ENCODE measurements at regions not wholly inside any gene's neighbourhood (a gene's known extent, or its start where the extent isn't known, plus 50 kb on each side); places are given as distances from the start of the nearest gene placed in this dataset.

DNA sequence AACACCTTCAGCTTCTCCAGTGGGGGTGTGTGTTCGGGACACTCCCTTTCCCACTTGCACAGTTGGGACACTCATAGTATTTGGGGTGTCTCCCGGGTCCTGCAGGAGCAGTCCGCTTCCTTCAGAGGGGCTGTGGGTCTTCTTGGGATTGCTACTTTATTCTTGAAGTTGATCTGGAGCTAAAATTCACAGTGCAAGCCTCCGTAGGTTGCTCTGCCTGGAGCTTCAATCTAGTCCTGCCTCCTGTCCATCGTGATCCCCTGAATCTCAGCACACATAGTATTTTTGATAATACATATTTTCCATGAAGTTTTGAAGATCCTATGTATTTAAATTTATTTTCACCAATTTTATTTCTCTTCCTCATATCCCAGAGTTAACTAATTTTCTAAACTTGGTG is 902.1 kb downstream of the LTN1 start:
- no peak for TF ChIP-seq EP300 (IDR thresholded peaks at IDR 0.05; ENCODE audit: borderline replicate concordance)
- TF ChIP-seq RAD21 (IDR thresholded peaks at IDR 0.05; ENCODE audit: low read depth), result no peak
- no peak for TF ChIP-seq TAF1 (IDR thresholded peaks at IDR 0.05; ENCODE audit: low read depth)
- no peak for TF ChIP-seq FOXM1 (IDR thresholded peaks at IDR 0.05; ENCODE audit: borderline replicate concordance, low read depth)
- TF ChIP-seq REST (IDR thresholded peaks at IDR 0.05; ENCODE audit: low read depth), result no peak
- TF ChIP-seq, protein P1, sequence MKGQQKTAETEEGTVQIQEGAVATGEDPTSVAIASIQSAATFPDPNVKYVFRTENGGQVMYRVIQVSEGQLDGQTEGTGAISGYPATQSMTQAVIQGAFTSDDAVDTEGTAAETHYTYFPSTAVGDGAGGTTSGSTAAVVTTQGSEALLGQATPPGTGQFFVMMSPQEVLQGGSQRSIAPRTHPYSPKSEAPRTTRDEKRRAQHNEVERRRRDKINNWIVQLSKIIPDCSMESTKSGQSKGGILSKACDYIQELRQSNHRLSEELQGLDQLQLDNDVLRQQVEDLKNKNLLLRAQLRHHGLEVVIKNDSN (IDR thresholded peaks at IDR 0.05), result no peak
- TF ChIP-seq ZBTB7A (IDR thresholded peaks at IDR 0.05; ENCODE audit: low read depth), result no peak
- TF ChIP-seq EGR1 (IDR thresholded peaks at IDR 0.05), result no peak
- TF ChIP-seq CREB1 (IDR thresholded peaks at IDR 0.05; ENCODE audit: low read depth), result no peak
- TF ChIP-seq CEBPB (IDR thresholded peaks at IDR 0.05), result no peak
- TF ChIP-seq TEAD4 (IDR thresholded peaks at IDR 0.05), result no peak
- no peak for TF ChIP-seq YY1 (IDR thresholded peaks at IDR 0.05; ENCODE audit: low read depth)
- no peak for TF ChIP-seq MAX (IDR thresholded peaks at IDR 0.05)
- TF ChIP-seq TCF12 (IDR thresholded peaks at IDR 0.05; ENCODE audit: low read depth), result no peak

DNA sequence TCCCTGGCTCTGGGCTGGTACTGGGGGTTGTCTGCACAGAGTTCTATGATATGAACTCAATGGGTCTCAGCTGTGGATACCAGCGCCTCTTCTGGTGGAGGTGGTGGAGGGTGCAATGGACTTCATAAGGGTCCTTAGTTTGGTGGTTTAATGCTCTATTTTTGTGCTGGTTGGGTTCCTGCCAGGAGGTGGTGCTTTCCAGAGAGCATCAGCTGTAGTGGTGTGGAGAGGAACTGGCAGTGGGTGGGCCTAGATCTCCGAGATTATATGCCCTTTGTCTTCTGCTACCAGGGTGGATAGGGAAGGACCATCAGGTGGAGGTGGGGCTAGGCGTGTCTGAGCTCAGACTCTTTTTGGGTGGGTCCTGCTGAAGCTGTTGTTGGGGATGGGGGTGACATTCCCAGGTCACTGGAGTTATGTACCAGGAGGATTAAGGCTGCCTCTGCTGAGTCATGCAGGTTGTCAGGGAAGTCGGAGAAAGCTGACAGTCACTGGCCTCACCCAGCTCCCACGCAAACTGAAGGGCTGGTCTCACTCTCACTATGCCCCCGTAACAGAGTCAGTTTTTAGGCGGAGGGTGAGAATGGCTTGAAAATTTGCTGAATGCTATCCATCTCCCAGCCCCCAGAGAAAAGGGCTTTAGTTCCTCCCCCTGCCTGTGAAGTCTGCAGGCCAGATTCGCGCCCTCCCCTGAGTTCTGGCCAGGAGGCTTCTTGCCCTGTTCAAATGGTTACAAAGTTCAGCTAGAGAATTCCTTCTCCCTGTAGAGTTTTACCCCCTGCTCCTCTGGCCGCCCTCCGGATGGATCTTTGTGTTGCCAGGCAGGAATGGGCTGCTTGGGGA is 902.9 kb downstream of the LTN1 start:
- TF ChIP-seq YY1 (IDR thresholded peaks at IDR 0.05; ENCODE audit: low read depth), result no peak

DNA sequence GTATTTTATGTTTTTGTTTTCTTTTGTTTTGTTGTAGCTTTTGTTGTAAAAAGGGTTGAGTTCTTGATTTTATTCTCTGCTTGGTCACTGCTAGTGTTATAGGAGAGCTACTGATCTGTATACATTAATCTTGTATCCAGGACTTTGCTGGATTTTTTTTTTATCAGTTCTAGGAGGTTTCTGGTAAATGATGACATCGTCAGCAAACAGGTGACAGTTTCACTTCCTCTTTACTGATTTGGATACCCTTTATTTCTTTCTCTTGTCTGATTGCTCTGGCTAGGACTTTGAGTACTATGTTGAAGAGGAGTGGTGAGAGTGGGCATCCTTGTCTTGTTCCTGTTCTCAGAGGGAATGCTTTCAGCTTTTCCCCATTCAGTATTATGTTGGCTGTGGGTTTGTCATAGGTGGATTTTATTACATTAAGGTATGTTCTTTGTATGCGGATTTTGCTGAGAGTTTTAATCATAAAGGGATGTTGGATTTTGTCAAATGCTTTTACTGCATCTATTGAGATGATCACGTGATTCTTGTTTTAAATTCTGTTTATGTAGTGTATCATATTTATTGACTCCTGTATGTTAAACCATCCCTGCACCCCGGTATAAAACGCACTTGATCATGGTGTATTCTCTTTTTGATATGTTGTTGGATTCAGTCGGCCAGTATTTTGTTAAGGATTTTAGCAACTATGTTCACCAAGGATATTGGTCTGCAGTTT is 905.7 kb downstream of the LTN1 start:
- TF ChIP-seq CREB1 (IDR thresholded peaks at IDR 0.05; ENCODE audit: low read depth), result no peak
- TF ChIP-seq TAF1 (IDR thresholded peaks at IDR 0.05; ENCODE audit: low read depth), result no peak
- TF ChIP-seq NFIC (IDR thresholded peaks at IDR 0.05), result no peak
- no peak for TF ChIP-seq CEBPB (IDR thresholded peaks at IDR 0.05)
- no peak for TF ChIP-seq RAD21 (IDR thresholded peaks at IDR 0.05; ENCODE audit: low read depth)
- TF ChIP-seq TEAD4 (IDR thresholded peaks at IDR 0.05), result no peak
- TF ChIP-seq ZBTB7A (IDR thresholded peaks at IDR 0.05; ENCODE audit: low read depth), result no peak
- TF ChIP-seq TCF12 (IDR thresholded peaks at IDR 0.05; ENCODE audit: low read depth), result no peak
- TF ChIP-seq YY1 (IDR thresholded peaks at IDR 0.05; ENCODE audit: low read depth), result no peak
- TF ChIP-seq EGR1 (IDR thresholded peaks at IDR 0.05), result no peak
- TF ChIP-seq EP300 (IDR thresholded peaks at IDR 0.05; ENCODE audit: borderline replicate concordance), result no peak
- no peak for TF ChIP-seq MAX (IDR thresholded peaks at IDR 0.05)
- no peak for TF ChIP-seq REST (IDR thresholded peaks at IDR 0.05; ENCODE audit: low read depth)
- TF ChIP-seq, protein P1 (IDR thresholded peaks at IDR 0.05), result no peak
- no peak for TF ChIP-seq FOXM1 (IDR thresholded peaks at IDR 0.05; ENCODE audit: borderline replicate concordance, low read depth)

DNA sequence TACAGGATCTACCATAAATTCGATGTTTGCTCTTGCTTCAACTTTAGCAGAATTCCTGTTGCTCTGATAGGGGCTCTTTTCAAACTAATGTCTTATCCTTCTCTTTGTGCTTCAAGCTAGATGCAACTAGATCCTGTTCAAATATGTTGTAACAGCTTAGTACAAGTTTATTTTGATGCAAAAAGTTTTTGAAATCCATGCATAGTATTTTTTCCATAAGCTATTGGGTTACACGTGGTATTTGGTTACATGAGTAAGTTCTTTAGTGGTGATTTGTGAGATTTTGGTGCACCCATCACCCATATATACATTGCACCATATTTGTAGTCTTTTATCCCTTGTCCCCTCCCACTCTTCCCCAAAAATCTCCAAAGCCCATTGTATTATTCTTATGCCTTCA is 907.7 kb downstream of the LTN1 start:
- TF ChIP-seq TCF12 (IDR thresholded peaks at IDR 0.05; ENCODE audit: low read depth) (no peak), TAF1 (IDR thresholded peaks at IDR 0.05; ENCODE audit: low read depth) (no peak), TEAD4 (IDR thresholded peaks at IDR 0.05) (no peak), CREB1 (IDR thresholded peaks at IDR 0.05; ENCODE audit: low read depth) (no peak), YY1 (IDR thresholded peaks at IDR 0.05; ENCODE audit: low read depth) (no peak), FOXM1 (IDR thresholded peaks at IDR 0.05; ENCODE audit: borderline replicate concordance, low read depth) (no peak), MAX (IDR thresholded peaks at IDR 0.05) (no peak), REST (IDR thresholded peaks at IDR 0.05; ENCODE audit: low read depth) (no peak), NFIC (IDR thresholded peaks at IDR 0.05) (no peak), CEBPB (IDR thresholded peaks at IDR 0.05) (no peak), RAD21 (IDR thresholded peaks at IDR 0.05; ENCODE audit: low read depth) (no peak), EGR1 (IDR thresholded peaks at IDR 0.05) (no peak), EP300 (IDR thresholded peaks at IDR 0.05; ENCODE audit: borderline replicate concordance) (no peak), ZBTB7A (IDR thresholded peaks at IDR 0.05; ENCODE audit: low read depth) (no peak)
- TF ChIP-seq, protein P1 (IDR thresholded peaks at IDR 0.05), result no peak

Data from Ishikawa (cell line).